Mucosa of rectum (tissue), 2 donors: ENCODE measurements at regions not wholly inside any gene's neighbourhood (a gene's known extent, or its start where the extent isn't known, plus 50 kb on each side); places are given as distances from the start of the nearest gene placed in this dataset.

Source experiments
- H3K27ac ChIP-seq, 2 donors: one replicate each; pipeline ENCODE4 v1.7.0; 2013; ENCODE audit warnings: inconsistent platforms in 2 of 2, low read depth in 2 of 2, low read length in 2 of 2
- H3K27me3 ChIP-seq, 2 donors: one replicate each; pipeline ENCODE4 v1.7.0; 2013; ENCODE audit warnings: low read length in 2 of 2; ENCODE audit not compliant: control insufficient read depth in 2 of 2, insufficient read depth in 2 of 2
- H3K36me3 ChIP-seq, 2 donors: one replicate each; pipeline ENCODE4 v1.7.0; 2013; ENCODE audit warnings: low read length in 2 of 2; ENCODE audit not compliant: control insufficient read depth in 2 of 2, insufficient read depth in 2 of 2
- H3K4me1 ChIP-seq, 2 donors: one replicate each; pipeline ENCODE4 v1.7.0; 2013; ENCODE audit warnings: low read length in 2 of 2, mild to moderate bottlenecking in 1 of 2; ENCODE audit not compliant: control insufficient read depth in 2 of 2, insufficient read depth in 2 of 2
- H3K4me3 ChIP-seq, 2 donors: one replicate each; pipeline ENCODE4 v1.7.0; 2013; ENCODE audit warnings: low read length in 2 of 2
- H3K9ac ChIP-seq, 2 donors: one replicate each; pipeline ENCODE4 v1.7.0; 2013; ENCODE audit warnings: low read length in 2 of 2, low read depth in 1 of 2, mild to moderate bottlenecking in 1 of 2
- H3K9me3 ChIP-seq, 2 donors: one replicate each; pipeline ENCODE4 v1.7.0; 2013; ENCODE audit warnings: low read length in 2 of 2; ENCODE audit not compliant: control insufficient read depth in 2 of 2
- donor health status: healthy.
- donor health status: Normal muscosa, but diverticular disease.

DNA sequence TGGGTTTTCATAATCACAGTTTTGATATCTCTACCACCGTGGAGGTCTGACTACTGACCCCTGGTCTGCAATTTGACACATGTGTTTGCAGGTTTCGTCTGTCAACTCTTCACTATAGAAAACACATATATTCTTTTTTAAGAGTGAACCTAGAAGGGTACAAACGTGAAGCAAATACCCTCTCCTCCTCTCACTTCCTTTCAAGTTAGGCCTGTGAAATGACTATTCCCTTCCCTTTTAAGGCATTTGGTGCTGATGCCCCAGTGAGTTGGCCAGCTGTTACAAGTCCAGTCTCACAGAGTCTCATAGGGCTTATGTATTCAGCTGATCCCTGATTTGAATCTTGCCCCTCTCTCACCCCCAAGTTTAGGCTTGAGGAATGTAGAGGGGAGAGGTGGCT is 742.0 kb upstream of the IGFBP3 start:
- no peak overlapping the region for H3K9ac ChIP-seq
- H3K4me1 ChIP-seq = no peaks in the 10 kb centered on the region
- no peaks in the 10 kb centered on the region for H3K27me3 ChIP-seq
- no peak overlapping the region for H3K27ac ChIP-seq
- no peaks in the 10 kb centered on the region for H3K36me3 ChIP-seq
- H3K4me3 ChIP-seq = no peak overlapping the region
- H3K9me3 ChIP-seq = no peaks in the 10 kb centered on the region

GRCh38 chr7:46661431-46661830 is 740.4 kb upstream of the IGFBP3 start:
- Histone ChIP-seq H3K27ac (no peak overlapping the region), H3K4me1 (no peaks in the 10 kb centered on the region), H3K9ac (no peak overlapping the region), H3K9me3 (no peaks in the 10 kb centered on the region), H3K4me3 (no peak overlapping the region), H3K36me3 (no peaks in the 10 kb centered on the region), H3K27me3 (no peaks in the 10 kb centered on the region)

DNA sequence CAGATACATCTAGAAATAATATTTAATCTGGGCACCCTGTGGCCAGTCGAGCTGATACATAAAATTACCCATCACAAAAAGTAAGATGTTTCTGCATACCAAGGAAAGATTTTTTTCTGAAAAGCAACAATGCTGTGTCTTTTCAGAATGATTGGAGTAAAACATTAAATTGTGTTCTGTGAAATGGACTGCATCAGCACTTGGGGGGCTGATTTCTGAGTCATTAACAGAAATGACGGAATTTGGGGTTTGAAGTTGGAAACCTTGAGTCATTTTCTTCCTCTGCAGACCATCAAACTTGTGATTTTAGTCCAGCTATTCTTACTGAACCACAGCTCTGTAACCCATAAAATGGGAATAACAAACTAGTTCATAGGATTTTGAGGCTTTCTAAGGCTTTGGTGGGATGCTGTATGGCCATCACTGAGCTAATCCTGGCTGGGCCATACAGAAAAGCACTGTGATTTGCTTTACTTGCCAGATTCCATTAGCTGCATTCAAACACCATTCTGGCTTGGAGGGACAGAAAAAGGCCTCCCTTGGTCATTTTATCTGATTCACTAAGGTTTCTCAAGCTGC is 739.4 kb upstream of the IGFBP3 start:
- Histone ChIP-seq H3K4me1 (no peaks in the 10 kb centered on the region), H3K9ac (no peak overlapping the region), H3K4me3 (no peak overlapping the region), H3K36me3 (no peaks in the 10 kb centered on the region), H3K27ac (no peak overlapping the region), H3K27me3 (no peaks in the 10 kb centered on the region), H3K9me3 (no peaks in the 10 kb centered on the region)

GRCh38 chr7:46658281-46658680 is 737.2 kb upstream of the IGFBP3 start:
- Histone ChIP-seq H3K4me1 (no peaks in the 10 kb centered on the region), H3K27ac (no peak overlapping the region), H3K4me3 (no peak overlapping the region), H3K36me3 (no peaks in the 10 kb centered on the region), H3K9ac (no peak overlapping the region), H3K27me3 (no peaks in the 10 kb centered on the region), H3K9me3 (no peaks in the 10 kb centered on the region)

DNA sequence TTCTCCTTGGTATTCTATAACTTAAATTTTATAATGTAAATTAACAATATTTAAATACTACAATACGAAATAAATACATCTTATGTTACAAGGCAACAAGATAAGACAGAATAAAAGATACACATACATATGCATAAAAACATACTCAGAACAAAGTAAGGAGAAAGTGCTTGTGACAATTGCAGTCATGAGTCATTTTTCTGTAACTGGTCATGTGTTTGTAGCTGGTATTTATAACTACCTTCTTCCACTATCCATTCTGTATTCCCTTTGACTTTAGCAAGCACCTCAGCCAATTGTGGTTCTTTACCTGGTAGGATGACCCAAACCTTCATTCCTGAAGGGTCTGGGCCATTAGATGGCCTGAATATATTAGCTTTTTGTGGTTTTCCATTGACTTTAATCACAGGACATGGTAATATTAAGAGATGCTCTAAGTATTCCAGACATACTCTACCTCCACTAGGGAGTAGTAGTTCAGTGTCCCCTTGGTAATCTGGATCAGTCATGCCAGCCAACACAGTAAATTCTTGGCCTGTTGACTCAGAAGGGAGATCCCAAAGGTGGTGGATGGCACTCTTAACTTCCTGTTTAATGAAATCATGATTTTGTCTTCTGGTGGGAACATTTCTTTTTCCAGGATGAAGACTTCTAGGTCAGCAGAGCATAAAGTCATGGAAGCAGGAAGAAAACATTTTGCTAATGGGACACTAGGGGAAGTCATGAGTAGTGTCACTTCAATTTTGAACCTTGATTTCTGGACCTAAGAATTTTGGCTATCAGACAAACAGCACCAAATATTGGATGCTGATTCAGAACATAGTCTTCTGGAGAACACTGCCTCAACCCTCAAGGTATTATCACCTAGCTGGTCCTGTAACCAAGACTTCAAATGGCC is 733.7 kb upstream of the IGFBP3 start:
- H3K9me3 ChIP-seq = no peaks in the 10 kb centered on the region
- no peak overlapping the region for H3K27ac ChIP-seq
- H3K36me3 ChIP-seq = no peaks in the 10 kb centered on the region
- no peak overlapping the region for H3K4me3 ChIP-seq
- H3K27me3 ChIP-seq = no peaks in the 10 kb centered on the region
- no peak overlapping the region for H3K9ac ChIP-seq
- peaks cover 0 to 14% of the 10 kb centered on the region in 2 donors for H3K4me1 ChIP-seq

DNA sequence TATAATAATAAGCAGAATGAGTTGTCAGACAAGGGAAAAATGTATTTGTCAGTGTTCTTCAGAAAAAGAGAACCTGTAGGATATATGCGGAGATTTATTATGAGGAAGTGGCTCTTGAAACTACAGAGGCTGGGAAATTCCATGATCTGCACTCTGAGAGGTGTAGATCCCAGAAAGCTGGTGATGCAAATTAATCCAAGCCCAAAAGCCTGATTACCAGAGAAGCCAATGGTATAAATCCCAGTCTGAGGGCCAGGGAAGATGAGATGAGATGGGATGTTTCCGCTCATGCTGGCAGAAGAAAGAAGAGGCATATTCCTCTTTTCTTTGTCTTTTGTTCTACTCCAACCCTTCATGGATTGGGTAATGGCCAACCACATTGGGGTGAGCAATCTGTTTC is 732.8 kb upstream of the IGFBP3 start:
- Histone ChIP-seq H3K27ac (no peak overlapping the region), H3K4me1 (peaks cover 0 to 14% of the 10 kb centered on the region in 2 donors), H3K36me3 (no peaks in the 10 kb centered on the region), H3K27me3 (no peaks in the 10 kb centered on the region), H3K4me3 (no peak overlapping the region), H3K9ac (no peak overlapping the region), H3K9me3 (no peaks in the 10 kb centered on the region)

DNA sequence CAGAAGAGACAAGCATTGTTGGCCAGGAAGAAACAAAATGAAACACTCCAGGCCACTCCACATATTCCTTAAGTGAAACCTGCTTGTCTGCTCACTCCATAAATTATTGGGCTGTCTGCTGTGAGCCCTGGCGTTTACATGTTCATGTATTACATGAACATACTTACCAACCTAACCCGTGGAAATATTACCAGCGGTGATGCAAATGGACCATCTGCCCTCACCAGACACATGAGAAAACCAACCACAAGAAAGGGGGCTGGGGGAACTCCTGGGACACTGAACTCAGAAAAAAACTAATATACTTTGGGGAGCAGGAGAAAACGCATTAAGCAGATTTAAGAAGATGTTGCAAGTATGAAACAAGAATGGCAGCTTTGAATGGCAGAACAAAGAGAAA is 731.2 kb upstream of the IGFBP3 start:
- Histone ChIP-seq H3K9ac (no peak overlapping the region), H3K36me3 (no peaks in the 10 kb centered on the region), H3K4me1 (peaks cover 0 to 14% of the 10 kb centered on the region in 2 donors), H3K27me3 (no peaks in the 10 kb centered on the region), H3K27ac (peak overlapping the region in 1 of 2 donors; percentile 85), H3K4me3 (peak overlapping the region in 1 of 2 donors; percentile 26), H3K9me3 (no peaks in the 10 kb centered on the region)

GRCh38 chr7:46651561-46652088 is 730.6 kb upstream of the IGFBP3 start:
- peak overlapping the region in 1 of 2 donors; percentile 85 for H3K27ac ChIP-seq
- no peaks in the 10 kb centered on the region for H3K27me3 ChIP-seq
- H3K4me1 ChIP-seq = peaks cover 0 to 14% of the 10 kb centered on the region in 2 donors
- H3K9ac ChIP-seq = peak overlapping the region in 1 of 2 donors; percentile 57
- peak overlapping the region in 1 of 2 donors; percentile 38 for H3K4me3 ChIP-seq
- no peaks in the 10 kb centered on the region for H3K36me3 ChIP-seq
- no peaks in the 10 kb centered on the region for H3K9me3 ChIP-seq

DNA sequence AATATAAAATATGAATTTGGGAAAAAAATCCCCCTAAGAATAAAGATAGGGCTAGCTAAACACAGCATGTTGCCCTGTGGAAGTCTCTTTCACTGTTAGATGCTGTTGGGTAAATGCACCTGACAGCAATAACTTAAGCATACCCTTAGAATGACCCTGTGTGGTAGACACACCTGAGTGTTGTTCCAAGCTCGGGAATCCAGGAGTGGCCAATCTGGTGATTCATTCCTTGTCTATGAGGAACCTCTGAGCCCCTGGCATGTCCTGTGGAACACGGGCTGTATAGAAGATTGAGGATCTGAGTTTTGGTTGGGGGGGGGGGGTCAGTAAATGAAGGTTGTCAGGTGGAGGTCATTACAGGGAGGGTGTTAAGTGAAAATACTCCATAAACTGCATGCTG is 730.0 kb upstream of the IGFBP3 start:
- no peaks in the 10 kb centered on the region for H3K27me3 ChIP-seq
- peak overlapping the region in 1 of 2 donors; percentile 57 for H3K9ac ChIP-seq
- H3K27ac ChIP-seq = peak overlapping the region in 1 of 2 donors; percentile 85
- peak overlapping the region in 1 of 2 donors; percentile 38 for H3K4me3 ChIP-seq
- no peaks in the 10 kb centered on the region for H3K36me3 ChIP-seq
- peaks cover 0 to 14% of the 10 kb centered on the region in 2 donors for H3K4me1 ChIP-seq
- H3K9me3 ChIP-seq = no peaks in the 10 kb centered on the region

GRCh38 chr7:46649876-46650275 is 728.8 kb upstream of the IGFBP3 start:
- Histone ChIP-seq H3K27me3 (no peaks in the 10 kb centered on the region), H3K4me1 (peaks cover 0 to 14% of the 10 kb centered on the region in 2 donors), H3K4me3 (no peak overlapping the region)

More at GRCh38 chr7:46649876-46650275, 728.8 kb upstream of the IGFBP3 start:
- Histone ChIP-seq H3K9ac (no peak overlapping the region), H3K36me3 (no peaks in the 10 kb centered on the region), H3K9me3 (no peaks in the 10 kb centered on the region), H3K27ac (no peak overlapping the region)
